ENCODE measurements at regions not wholly inside any gene's neighbourhood (a gene's known extent, or its start where the extent isn't known, plus 50 kb on each side); places are given as distances from the start of the nearest gene placed in this dataset.
"Not testable (repeated sequence)": the region's sequence is repeated elsewhere in the genome, so short reads cannot be mapped to it uniquely, and the experiment has no call there.

DNA sequence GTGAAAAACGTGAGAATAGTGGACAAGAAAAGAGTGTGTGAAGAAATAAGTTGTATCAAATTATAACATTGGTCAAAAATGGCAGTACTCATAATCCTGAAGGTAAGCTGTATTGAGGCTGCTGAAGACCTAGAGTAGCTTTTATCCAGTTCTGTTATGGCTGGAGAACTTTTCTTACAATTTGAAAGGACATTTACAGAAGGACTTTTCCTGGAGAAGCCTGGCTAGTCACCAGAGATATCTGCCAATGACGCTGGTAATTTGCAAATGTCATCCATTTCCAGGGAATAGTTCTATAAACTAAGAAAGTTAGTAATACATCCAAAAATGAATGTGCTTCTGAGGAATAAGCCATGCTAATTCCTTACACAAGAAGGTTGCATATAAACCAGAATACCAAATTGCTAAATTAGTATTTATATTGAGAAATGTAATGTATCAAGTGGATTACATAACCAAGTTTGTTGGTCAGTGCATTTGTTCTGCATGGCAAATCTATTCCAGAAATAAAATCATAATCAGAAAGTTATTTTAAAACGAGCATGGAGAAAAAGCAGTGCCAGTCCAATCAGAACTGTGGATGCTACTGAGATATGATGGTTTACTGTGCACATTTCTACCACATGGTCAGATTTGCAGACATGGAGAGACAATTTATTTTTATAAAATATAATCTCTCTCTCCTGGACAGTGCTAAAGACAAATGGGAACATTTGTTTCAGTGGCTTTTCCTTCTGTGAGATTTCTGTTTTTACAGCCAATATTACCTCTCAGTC lies 743.7 kb upstream of the HS3ST1 start:
- DNase-seq (ENCODE audit: low read depth) = no peak

DNA sequence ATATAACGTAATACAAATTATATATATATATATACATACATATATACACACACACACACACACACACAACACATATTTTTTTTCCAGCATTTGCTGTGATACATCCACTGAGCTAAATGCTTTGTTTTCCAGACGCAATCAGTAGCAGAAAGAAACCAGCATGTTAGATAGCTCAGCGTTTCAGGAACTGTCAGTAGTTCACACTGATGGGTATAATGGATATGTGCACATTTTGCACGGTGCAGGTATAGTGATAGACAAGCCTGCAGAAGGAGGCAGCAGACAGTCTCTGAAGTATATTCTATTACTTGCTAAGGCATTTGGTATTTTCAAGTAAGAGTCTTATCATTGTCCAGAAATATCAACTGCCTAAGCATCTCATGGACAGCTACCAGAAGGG lies 741.6 kb upstream of the HS3ST1 start:
- DNase-seq (ENCODE audit: low read depth) = no peak

DNA sequence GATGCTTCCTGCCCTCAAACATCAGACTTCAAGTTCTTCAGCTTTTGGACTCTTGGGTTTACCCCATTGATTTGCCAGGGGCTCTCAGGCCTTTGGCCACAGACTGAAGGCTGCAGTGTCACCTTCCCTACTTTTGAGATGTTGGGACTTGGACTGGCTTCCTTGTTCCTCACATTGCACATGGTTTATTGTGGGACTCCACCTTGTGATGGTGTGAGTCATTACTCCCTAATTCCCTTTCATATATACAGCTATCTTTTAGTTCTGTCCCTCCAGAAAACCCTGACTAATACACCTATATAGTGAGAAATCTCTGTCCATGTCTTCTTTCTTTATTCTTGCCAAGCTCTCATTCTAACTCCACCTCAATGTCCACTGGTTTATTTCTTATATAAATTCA lies 736.9 kb upstream of the HS3ST1 start:
- no peak for DNase-seq (ENCODE audit: low read depth)

DNA sequence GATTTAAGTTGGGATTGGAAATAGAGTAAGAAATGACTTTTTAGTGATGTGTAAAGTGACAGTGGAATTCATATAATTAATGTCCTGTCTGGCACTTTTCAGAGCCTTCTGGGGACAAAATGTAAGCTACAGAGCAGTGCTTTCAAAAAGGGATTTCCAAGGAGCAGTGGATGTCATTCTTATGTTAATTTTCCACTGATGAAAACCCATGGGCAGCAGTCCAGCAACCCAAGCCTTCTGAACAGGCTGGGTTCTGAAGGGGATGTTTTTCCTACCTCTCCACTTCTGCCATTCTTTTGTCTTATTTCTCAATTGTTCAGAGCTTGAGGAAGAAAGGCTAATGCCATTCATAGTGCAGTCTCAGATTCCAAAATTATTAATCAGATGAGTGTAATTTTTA lies 717.6 kb upstream of the HS3ST1 start:
- DNase-seq (ENCODE audit: low read depth) = no peak

DNA sequence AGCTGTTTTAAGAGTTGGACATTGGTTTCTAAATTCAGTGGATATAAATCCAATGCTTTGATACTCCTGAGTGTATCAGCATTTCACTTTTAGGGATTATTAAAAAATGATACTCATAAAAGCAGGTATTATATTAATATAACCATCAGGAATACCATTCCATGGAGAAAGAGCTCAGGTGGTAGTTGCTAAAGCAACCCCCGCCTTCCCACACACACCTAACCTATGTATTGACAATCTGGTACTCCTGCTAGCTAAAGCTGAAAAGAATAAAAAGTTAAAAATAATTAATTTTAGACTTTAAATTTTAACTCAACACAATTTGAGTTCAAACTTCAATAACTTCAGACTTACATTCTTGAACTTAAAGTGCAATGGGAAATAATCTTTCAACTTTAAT lies 717.1 kb upstream of the HS3ST1 start:
- DNase-seq (ENCODE audit: low read depth) = no peak

DNA sequence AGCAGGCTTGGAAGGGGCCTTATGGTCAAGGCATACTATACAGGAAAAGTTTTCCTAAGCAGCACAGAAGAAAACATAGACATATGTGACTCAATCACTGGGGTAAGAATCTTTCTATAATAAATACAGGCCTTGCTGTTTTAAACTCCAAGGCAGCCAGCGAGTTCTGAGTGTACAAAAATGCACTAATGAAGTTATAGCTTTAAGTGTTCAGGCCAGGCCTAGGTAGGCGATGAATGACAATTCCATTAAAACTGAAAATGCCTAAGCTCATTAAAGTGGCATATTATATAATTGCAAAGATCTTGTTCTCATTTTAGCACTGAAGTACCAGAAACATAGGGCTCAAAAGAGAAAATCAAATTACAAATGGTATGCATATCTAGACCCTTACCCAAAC lies 716.4 kb upstream of the HS3ST1 start:
- no peak for DNase-seq (ENCODE audit: low read depth)

DNA sequence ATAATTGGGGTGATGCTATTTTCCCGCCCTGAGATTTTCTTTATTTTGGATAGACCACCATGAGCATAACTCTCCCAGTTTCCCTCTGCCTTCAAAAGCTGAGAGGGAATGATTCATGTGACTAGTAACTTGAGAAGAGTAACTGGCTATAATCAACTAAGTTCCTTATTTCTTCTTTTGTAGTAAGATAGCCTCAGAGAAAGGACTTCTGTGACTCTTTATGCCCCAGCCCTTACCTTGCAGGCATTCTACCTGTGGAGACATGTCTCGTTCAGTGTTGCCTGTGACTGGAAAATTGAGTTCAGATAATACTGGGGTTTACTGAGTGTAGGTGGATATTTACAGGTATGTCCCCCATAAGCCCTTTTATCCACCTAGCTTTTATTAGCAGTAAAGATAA lies 715.4 kb upstream of the HS3ST1 start:
- no peak for DNase-seq (ENCODE audit: low read depth)

DNA sequence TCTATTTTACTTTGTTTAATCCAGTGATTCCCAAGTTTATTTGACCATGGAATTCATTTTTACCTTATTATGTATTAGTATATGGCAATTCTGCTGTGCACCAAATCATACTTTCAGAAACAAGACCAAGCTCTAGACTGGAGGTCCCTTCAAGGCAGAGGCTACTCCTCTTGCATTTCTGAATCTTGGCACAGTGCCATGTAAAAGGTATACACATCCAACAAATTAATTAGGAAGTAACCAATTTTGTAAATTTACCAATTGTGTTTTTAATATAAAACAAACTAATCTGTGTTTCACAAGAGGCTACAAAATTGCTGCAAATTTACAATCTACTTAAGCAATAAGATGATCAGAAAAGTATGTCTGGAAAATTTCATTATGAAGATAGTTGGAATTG lies 712.2 kb upstream of the HS3ST1 start:
- DNase-seq (ENCODE audit: low read depth) = no peak

DNA sequence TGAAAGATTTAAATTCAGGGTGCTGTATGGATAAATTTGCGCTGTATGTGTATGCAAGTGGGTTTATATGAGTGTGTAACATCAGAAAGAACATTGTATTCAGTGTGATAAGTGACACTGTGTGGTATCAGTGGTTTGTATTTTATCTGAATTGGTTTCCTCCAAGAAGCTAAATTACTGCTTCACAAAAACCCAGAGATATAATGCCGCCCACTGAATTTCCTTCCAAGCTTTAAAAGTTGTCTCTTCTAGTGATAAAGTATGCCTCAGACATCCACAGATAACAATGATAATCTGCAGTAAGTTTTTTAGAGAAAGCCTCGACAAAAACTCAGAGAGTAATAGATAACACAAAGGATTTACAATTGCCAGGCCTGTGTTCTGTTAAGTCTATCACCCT lies 710.6 kb upstream of the HS3ST1 start:
- DNase-seq (ENCODE audit: low read depth) = no peak

DNA sequence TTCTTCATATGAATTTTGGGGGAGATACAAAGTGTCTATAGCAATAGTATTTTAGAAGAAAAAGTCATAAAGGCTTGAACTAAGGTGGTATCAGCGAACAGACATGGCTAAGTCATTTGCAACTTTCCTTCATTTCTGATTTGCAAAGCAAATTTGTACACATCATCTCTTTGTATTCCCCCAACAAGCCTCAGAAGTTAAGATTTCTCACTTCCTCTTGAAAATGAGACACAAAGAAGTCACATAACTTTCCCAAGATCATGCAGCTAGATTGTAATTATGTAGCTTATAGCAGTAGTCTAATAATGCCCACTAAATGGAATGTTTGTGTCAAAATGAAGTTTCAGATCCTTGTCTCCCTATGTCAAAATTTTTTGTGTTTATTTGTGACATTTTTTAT lies 709.8 kb upstream of the HS3ST1 start:
- DNase-seq (ENCODE audit: low read depth) = no peak

DNA sequence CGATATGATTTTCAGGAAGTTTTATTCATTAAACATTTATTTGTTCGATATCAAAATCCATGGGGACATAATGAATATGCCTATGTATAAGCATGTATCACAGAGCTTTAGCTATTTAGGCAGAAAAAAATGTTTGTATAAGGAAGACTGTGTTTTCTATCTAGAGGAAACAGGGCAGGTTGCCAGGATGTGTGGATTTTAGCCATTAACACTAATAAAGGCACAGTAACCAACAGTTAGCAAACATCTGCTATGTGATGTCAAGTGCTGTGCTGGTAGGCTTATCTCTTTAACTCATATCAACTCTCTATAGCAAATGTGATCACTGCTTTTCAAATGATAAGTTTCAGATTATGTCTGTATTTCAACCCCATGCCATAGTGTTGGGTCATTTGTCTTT lies 708.9 kb upstream of the HS3ST1 start:
- no peak for DNase-seq (ENCODE audit: low read depth)

DNA sequence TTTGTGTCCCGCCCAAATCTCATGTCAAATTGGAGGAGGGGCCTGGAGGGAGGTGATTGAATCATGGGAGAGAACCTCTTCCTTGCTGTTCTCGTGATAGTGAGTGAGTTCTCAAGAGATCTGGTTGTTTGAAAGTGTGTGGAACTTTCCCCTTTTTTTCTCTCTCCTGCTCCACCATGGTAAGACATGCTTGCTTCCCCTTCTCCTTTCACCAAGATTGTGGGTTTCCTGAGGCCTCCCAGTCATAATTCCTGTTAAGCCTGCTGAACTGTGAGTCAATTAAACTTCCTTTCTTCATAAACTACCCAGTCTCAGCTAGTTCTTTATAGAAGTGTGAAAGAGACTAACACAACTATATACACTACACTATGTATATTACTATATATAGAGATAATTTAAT lies 697.8 kb upstream of the HS3ST1 start:
- DNase-seq (ENCODE audit: low read depth) = no peak

DNA sequence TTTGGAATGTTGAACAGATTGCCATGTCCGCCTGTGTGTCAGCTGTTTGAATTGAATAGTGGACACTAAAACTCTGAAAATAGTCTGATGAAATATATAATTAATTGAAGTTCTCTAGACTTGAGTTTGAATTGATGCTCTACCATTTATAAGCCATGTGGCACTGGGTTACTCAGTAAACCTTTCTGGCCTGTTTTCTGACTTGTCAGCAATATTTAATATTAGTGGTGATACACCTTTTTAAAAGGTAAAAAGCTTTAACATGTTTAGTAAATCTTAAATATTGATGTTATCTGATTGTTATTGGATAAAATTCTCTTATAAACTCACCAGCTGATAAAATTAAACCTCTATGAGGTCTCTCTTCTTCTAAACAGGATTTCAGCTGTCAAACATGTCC lies 695.4 kb upstream of the HS3ST1 start:
- no peak for DNase-seq (ENCODE audit: low read depth)

DNA sequence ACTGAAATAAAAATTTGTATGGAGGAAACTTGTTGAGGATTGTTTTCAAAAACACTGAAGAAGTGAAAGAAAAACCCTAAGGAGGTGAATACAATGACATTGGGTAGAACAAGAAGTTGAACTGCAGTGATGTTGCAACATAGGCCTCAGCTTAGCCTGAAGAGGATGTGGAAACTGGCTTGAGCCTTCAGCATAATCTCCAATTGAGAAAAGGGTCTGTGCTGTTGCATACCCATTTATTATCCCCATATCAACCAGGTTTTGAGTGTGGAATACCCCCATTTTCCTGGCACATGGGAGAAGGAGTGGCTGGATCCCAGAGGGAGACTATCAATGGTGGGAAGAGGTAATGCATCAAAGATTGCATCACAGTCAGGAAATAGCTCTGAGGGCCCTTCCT lies 695.0 kb upstream of the HS3ST1 start:
- no peak for DNase-seq (ENCODE audit: low read depth)

DNA sequence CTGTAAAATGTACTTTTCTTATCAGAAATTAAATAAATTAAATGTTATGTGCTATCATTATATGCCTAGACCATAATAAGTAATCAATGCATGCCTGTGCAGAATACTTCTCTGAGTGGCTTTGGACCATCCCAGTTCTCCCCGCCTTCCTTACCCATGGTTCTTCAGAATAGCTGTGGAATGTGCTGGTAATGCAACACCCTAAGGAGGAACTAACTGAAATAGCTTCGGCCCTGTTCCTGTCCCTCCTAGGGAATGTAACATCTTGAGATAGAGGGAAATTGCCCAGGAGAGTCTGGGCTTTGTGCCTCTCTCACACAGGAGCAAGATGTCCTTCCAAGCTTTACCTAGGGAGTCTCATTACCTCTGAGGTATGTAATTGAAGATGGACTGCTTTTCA lies 693.6 kb upstream of the HS3ST1 start:
- DNase-seq (ENCODE audit: low read depth) = no peak

DNA sequence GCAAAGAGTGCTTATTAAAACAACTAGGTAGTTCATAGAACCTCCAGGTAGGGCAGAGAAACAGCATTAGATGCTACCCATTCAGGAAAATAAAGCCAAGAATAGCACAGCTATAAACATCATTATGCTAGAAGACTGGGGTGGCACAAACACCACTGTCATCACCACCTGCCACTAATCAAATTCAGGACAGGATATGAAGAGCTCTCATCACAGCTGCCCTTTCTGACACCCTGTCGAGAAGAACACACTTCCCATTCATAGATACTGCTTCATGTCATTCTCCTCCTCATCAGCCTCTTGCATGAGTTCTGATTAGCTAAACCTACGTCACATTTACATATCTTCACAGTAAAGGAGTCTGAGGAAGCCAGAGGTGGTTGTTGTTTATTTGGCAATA lies 692.3 kb upstream of the HS3ST1 start:
- DNase-seq (ENCODE audit: low read depth) = no peak

DNA sequence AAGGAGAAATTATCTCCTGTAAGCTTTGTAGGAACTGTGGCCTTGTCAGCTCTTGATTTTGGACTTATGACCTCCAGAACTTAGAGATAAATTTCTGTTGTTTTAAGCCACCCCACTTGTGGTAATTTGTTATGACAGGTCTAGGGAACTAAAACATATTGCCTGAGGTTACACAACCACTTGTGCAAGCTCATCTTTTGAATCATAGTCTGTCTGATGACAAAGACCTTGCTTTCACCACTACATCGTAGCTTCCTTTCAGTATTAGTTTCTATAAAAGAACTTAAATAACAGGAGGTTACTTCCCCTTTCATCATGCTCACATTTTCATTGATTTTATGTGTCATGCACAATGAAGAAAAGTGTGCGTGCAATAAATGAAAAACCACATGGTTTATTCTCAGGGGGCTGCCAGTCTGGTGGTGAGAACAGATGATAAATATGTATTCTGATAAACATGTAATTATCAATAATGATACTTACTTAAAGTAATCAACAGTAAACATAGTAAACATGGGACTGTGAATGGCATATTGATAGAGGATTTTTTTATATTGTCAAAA lies 690.0 kb upstream of the HS3ST1 start:
- DNase-seq (ENCODE audit: low read depth) = no peak

DNA sequence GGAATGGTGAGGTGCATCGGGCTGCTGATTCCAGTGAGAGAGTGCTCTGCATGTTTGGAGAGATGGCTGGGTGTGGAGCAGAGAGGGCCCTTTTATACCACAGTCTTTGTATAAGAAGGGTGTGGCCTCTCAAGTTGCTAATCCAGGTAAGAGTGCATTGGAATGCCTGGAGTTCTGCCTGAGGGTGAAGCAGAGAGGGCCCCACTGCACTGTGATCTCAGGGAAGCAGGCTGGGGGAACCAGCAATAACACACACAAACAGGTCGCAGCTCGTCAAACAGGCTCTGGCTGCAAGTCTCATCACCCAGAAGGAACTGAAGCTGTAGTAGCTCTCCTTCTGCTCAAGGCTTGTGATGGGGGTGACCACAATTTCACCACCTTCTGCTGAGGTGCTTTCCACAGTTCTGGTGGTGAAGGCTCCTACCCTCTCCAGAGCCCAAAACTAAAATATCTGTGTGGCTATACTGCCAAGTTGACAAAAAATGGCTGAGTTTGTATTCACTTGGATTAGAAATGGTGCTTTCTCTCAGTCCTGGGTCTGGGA lies 687.4 kb upstream of the HS3ST1 start:
- no peak for DNase-seq (ENCODE audit: low read depth)

DNA sequence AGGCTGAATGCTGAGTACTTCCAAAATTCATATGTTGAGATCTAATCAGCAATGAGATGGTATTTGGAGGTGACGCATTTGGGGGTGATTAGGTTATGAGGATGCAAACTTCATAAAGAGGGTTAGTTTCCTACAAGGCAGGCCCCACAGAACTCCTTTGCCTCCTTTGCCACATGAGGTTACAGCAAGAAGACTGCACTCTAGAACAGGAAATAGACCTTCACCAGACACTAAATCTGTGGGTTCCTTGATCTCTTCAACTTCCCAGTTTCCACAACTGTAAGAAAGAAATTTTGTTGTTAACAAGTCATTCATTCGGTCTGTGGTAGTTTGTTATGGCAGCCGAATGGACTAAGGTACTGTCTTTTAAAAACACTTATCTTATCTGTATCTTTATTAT lies 681.9 kb upstream of the HS3ST1 start:
- DNase-seq (ENCODE audit: low read depth) = no peak

DNA sequence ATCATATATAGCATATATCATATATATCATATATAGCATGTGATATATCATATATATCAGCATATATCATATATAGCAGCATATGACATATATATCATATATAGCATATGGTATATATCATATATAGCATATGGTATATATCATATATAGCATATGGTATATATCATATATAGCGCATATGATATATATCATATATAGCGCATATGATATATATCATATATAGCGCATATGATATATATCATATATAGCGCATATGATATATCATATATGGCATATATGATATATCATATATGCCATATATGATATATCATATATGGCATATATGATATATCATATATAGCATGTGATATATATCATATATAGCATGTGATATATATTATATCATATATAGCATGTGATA lies 680.4 kb upstream of the HS3ST1 start:
- not testable (repeated sequence) for DNase-seq (ENCODE audit: low read depth)

DNA sequence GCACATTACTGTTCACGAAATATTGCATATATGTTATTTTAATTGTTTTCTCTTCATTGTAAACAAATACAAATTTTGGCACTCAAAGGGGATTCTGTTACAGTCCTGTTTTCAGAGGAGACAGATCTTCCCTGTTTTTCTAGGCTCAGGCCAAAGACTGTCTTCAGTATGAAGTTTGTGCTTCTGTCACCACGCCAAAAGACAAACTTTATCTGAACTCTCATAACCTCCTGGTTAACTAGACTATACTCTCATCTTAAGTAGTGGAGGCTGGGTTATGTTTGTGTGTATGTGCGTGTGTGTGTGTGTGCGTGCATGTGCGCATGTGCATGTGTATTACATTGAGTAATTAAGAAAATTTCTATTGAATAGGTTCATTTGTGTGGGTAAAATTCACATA lies 676.8 kb upstream of the HS3ST1 start:
- no peak for DNase-seq (ENCODE audit: low read depth)

DNA sequence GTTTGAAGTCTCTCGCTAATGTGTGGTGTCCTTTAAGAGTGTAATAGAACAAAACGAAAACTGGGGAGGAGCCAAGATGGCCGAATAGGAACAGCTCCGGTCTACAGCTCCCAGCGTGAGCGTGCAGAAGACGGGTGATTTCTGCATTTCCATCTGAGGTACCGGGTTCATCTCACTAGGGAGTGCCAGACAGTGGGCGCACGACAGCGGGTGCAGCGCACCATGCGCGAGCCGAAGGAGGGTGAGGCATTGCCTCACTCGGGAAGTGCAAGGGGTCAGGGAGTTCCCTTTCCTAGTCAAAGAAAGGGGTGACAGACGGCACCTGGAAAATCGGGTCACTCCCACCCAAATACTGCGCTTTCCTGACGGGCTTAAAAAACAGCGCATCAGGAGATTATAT lies 661.2 kb upstream of the HS3ST1 start:
- not testable (repeated sequence) for DNase-seq (ENCODE audit: low read depth)

DNA sequence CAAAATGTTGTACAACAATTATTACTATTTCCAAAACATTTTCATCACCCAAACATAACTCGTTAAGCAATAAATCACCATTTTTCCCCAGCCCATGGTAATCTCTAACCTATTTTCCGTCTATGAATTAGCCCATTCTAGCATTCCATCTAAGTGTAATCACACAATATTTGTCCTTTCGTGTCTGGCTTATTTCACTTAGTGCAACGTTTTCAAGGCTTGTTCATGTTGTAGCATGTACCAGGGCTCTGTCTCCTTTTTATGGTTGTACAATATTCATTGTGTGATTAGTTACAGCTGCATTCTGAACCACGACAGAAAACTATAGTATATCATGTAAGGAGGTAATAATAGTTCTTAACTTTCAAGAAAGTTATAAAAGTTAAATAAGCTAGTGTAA lies 656.0 kb upstream of the HS3ST1 start:
- DNase-seq (ENCODE audit: low read depth) = no peak

DNA sequence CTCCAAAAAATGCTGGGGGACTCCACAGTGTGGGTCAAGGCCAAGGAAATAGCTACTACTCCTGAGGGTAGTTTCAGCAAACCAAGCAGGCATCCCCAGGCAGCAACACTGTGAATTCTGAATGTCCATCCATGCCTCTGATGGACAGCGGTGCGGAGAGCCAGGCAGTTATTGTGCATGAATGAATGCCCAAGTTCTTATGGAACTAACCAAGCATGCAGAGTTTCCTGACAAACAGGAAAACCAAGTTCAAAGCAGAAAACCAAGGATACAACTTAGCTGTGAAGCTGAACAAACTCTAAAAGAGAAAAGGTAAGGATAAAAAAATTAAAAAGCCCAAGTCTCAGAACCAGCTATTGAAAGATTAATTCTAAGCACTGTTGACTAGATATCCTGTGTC lies 642.6 kb upstream of the HS3ST1 start:
- DNase-seq (ENCODE audit: low read depth) = no peak
